Thoracic aorta (tissue), 2 donors: ENCODE measurements at regions not wholly inside any gene's neighbourhood (a gene's known extent, or its start where the extent isn't known, plus 50 kb on each side); places are given as distances from the start of the nearest gene placed in this dataset.

Source experiments
- ATAC-seq: fragments of 150-250 bp; one replicate; pipeline ENCODE4 v1.8.0; 2017; ENCODE audit warnings: low read depth; ENCODE audit not compliant: insufficient number of reproducible peaks, low FRiP score
- DNase-seq: peaks from one replicate; pipeline ENCODE4 v3.0.0-alpha.2; 2020; ENCODE audit warnings: low spot score
- H3K27ac ChIP-seq, 2 donors: fragments of 200-600 bp; sonication (generic); 1 replicate in 1 of 2; 2 replicates in 1 of 2; pipeline ENCODE4 v1.5.1; 2016; ENCODE audit warnings: mild to moderate bottlenecking in 2 of 2, moderate library complexity in 2 of 2
- H3K27me3 ChIP-seq: fragments of 200-600 bp; sonication (generic); replicated peaks from 2 replicates; pipeline ENCODE4 v1.6.0; 2016; ENCODE audit warnings: mild to moderate bottlenecking; ENCODE audit not compliant: insufficient read depth
- H3K36me3 ChIP-seq: fragments of 200-600 bp; sonication (generic); one replicate; pipeline ENCODE4 v1.5.1; 2016
- H3K4me1 ChIP-seq, 2 donors: fragments of 200-600 bp; sonication (generic); 1 replicate in 1 of 2; 2 replicates in 1 of 2; pipeline versions ENCODE4 v1.5.1 to v1.6.0; 2016; ENCODE audit warnings: low read depth in 2 of 2, mild to moderate bottlenecking in 1 of 2; ENCODE audit not compliant: control insufficient read depth in 1 of 2
- H3K4me3 ChIP-seq: fragments of 200-600 bp; sonication (generic); 2 replicates; pipeline ENCODE4 v1.5.1; 2016; ENCODE audit warnings: mild to moderate bottlenecking
- H3K9me3 ChIP-seq: fragments of 200-600 bp; sonication (generic); 2 replicates; pipeline ENCODE4 v1.5.1; 2016
- CTCF ChIP-seq: fragments of 200-600 bp; sonication (generic); IDR thresholded peaks from one replicate; pipeline ENCODE4 v1.5.1; 2019; ENCODE audit warnings: antibody characterized with exemption

DNA sequence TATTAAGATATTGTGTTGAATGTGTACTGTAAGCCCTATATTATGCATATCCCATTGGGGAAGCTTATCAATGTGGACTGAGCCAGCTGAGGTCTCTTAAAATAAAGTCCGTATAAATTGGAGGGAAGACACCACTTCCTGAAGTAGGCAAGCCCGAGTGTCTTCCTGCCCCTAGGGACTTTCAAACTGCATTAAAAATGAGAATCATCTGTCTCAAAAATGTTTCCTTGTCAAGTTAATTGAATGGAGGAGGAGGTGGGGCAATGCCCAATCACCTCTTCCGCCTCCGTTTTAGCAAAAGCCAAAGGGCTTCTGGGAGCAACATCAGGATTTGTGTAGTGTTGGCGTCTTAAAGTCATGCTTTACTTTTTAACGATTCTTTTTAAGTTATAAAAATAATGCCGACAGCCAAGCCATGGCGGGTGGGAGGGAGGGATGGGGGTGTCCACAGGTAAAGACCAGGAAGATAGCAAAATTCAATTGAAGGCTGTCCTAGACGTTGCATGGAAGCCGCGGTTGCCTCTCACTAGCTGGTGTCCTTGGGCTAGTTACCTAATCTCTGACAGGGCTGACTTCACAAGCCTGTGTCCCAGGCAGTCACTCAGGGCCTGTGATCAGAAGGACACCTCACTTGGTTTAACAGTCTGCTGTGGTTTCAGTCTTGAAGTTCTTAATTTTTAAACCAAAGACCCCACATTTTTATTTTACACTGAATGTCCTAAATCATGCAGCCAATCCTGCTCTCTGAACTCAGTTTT is 524.9 kb upstream of the PROK2 start:
- ATAC-seq, result no peak
- no peak overlapping the region for H3K4me3 ChIP-seq
- H3K36me3 ChIP-seq, result no peaks in the 10 kb centered on the region
- H3K27me3 ChIP-seq, result no peaks in the 10 kb centered on the region
- no peaks in the 10 kb centered on the region for H3K4me1 ChIP-seq
- H3K27ac ChIP-seq, result no peak overlapping the region
- no peak for TF ChIP-seq CTCF
- no peaks in the 10 kb centered on the region for H3K9me3 ChIP-seq
- no peak for DNase-seq

DNA sequence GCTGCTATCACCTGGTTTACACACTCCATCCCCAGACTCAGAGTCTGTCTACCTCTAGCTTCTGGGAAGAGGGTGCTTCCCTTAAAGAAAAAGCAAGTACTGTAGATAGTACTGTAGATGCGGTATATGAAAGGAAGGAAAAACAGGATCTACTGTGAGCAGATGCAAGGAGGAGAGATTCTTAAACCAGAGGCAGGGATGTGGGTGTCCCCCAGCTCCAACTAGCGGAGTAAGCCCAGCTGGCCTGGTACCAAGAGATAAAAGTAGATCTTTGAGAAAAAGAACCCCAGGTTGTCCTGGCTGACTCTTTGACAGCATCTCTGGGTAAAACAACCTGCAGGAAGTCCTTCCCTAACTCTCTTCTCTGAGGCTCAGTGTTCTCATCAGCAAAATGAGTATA is 523.7 kb upstream of the PROK2 start:
- no peak for DNase-seq
- H3K4me1 ChIP-seq, result no peaks in the 10 kb centered on the region
- TF ChIP-seq CTCF, result no peak
- no peak overlapping the region for H3K27ac ChIP-seq
- H3K36me3 ChIP-seq, result no peaks in the 10 kb centered on the region
- no peak for ATAC-seq
- H3K9me3 ChIP-seq, result no peaks in the 10 kb centered on the region
- H3K27me3 ChIP-seq, result no peaks in the 10 kb centered on the region
- H3K4me3 ChIP-seq, result no peak overlapping the region

GRCh38 chr3:72307438-72308115 is 522.6 kb upstream of the PROK2 start:
- no peak overlapping the region for H3K4me3 ChIP-seq
- DNase-seq, result no peak

GRCh38 chr3:72306800-72307341 is 521.9 kb upstream of the PROK2 start:
- H3K36me3 ChIP-seq, result no peaks in the 10 kb centered on the region
- ATAC-seq, result no peak
- no peak overlapping the region for H3K27ac ChIP-seq
- no peaks in the 10 kb centered on the region for H3K4me1 ChIP-seq
- no peaks in the 10 kb centered on the region for H3K9me3 ChIP-seq
- H3K27me3 ChIP-seq, result no peaks in the 10 kb centered on the region
- no peak overlapping the region for H3K4me3 ChIP-seq
- no peak for DNase-seq
- no peak for TF ChIP-seq CTCF

More at GRCh38 chr3:72307438-72308115, 522.6 kb upstream of the PROK2 start:
- Histone ChIP-seq H3K36me3 (no peaks in the 10 kb centered on the region), H3K27me3 (no peaks in the 10 kb centered on the region), H3K27ac (no peak overlapping the region), H3K9me3 (no peaks in the 10 kb centered on the region), H3K4me1 (no peaks in the 10 kb centered on the region)
- no peak for ATAC-seq
- TF ChIP-seq CTCF, result no peak

DNA sequence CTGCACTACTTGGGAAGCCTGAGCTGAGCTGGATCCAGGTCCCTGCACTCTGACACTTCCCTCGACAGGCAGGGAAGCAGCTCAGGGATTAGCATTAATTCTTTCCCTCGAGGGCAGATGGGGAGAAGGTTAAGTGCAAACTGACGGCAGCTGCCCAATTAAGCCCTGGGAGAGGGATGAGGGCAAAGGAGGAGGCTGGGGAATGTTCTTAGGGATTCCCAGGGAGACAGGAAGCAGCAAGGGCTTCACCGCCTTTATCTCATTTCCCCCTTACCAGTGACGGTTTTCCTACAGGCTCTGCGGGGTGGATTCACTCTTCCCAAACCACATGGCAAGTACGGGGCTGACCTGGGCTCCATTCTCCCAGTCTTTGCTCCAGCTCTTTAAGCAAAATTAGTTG is 519.0 kb upstream of the PROK2 start:
- H3K27me3 ChIP-seq, result no peaks in the 10 kb centered on the region
- H3K4me3 ChIP-seq, result no peak overlapping the region
- ATAC-seq (no peak), DNase-seq (no peak)
- H3K27ac ChIP-seq, result no peak overlapping the region
- no peak for TF ChIP-seq CTCF
- H3K9me3 ChIP-seq, result no peaks in the 10 kb centered on the region
- H3K36me3 ChIP-seq, result no peaks in the 10 kb centered on the region
- H3K4me1 ChIP-seq, result no peaks in the 10 kb centered on the region
